ENCODE measurements at regions not wholly inside any gene's neighbourhood (a gene's known extent, or its start where the extent isn't known, plus 50 kb on each side); places are given as distances from the start of the nearest gene placed in this dataset.

GRCh38 chr4:101594588-101594987, 195.9 kb upstream of the BANK1 start (continued):
- no peak for TF ChIP-seq CTCF (conservative IDR thresholded peaks at IDR 0.05; ENCODE audit: low read depth in 2 of 2)
- TF ChIP-seq ETS1 (IDR thresholded peaks at IDR 0.05): no peak
- TF ChIP-seq POLR2AphosphoS5 (IDR thresholded peaks at IDR 0.05; ENCODE audit: low read depth): no peak
- TF ChIP-seq EZH2phosphoT487 (IDR thresholded peaks at IDR 0.05; ENCODE audit: unreplicated experiment): no peak
- no peak for TF ChIP-seq ZNF331 (CRISPR knock-in tag; IDR thresholded peaks at IDR 0.05; ENCODE audit: low read depth)
- no peak for TF ChIP-seq EZH2 (IDR thresholded peaks at IDR 0.05; ENCODE audit: low read depth, unreplicated experiment)
- TF ChIP-seq NANOG (IDR thresholded peaks at IDR 0.05; ENCODE audit: borderline replicate concordance): no peak
- no peak for TF ChIP-seq CREB1 (CRISPR knock-in tag; IDR thresholded peaks at IDR 0.05; ENCODE audit: low read depth)

GRCh38 chr4:101593666-101594065, 196.9 kb upstream of the BANK1 start:
- no peak overlapping the region for H3K4me3 Mint-ChIP-seq
- Histone ChIP-seq H3K9me2 (ENCODE audit: insufficient read depth) (no peaks in the 10 kb centered on the region; the same call in 1 of the 2 replicates), H3K27ac (ENCODE audit: low read depth) (no peak overlapping the region), H3K4me2 (no peak overlapping the region), H3K79me2 (replicated peaks; ENCODE audit: insufficient read depth) (no peaks in the 10 kb centered on the region), H3K36me3 (ENCODE audit: insufficient read depth) (no peaks in the 10 kb centered on the region), H3K4me1 (ENCODE audit: insufficient read depth) (no peaks in the 10 kb centered on the region), H3K27me3 (ENCODE audit: insufficient read depth) (no peaks in the 10 kb centered on the region), H3F3A (replicated peaks; ENCODE audit: low read depth) (no peaks in the 10 kb centered on the region), H2AFZ (no peak overlapping the region), H4K20me1 (replicated peaks; ENCODE audit: insufficient read depth) (no peaks in the 10 kb centered on the region), H3K4me3 (no peak overlapping the region)
- DNase-seq (ENCODE audit: low spot score) (no peak), ATAC-seq (no peak)
- H3K27ac Mint-ChIP-seq: no peak overlapping the region
- H3K27me3 Mint-ChIP-seq (ENCODE audit: insufficient read depth, low read depth, poor library complexity): no peaks in the 10 kb centered on the region
- no peaks in the 10 kb centered on the region for H3K36me3 Mint-ChIP-seq (ENCODE audit: low read depth)
- no peaks in the 10 kb centered on the region for H3K9me3 Mint-ChIP-seq
- no peaks in the 10 kb centered on the region for H3K4me1 Mint-ChIP-seq
- TF ChIP-seq JUNB (IDR thresholded peaks at IDR 0.05; ENCODE audit: unreplicated experiment) (no peak), EZH2 (IDR thresholded peaks at IDR 0.05; ENCODE audit: low read depth, unreplicated experiment) (no peak), POLR2AphosphoS5 (IDR thresholded peaks at IDR 0.05; ENCODE audit: low read depth) (no peak), REST (IDR thresholded peaks at IDR 0.05; ENCODE audit: unreplicated experiment) (no peak), CTCF (conservative IDR thresholded peaks at IDR 0.05; ENCODE audit: low read depth in 2 of 2) (no peak), ZNF331 (CRISPR knock-in tag; IDR thresholded peaks at IDR 0.05; ENCODE audit: low read depth) (no peak), STAT1 (IDR thresholded peaks at IDR 0.05; ENCODE audit: unreplicated experiment) (no peak), EZH2phosphoT487 (IDR thresholded peaks at IDR 0.05; ENCODE audit: unreplicated experiment) (no peak)

Data from GM23338 (cell line).